Cardiac septum (tissue), 1 donor: ENCODE measurements at regions not wholly inside any gene's neighbourhood (a gene's known extent, or its start where the extent isn't known, plus 50 kb on each side); places are given as distances from the start of the nearest gene placed in this dataset.

ENCODE experiments used
- DNase-seq: peaks from one replicate; pipeline ENCODE4 v3.0.0-alpha.2; 2020; ENCODE audit warnings: low spot score
- intact Hi-C: fragments of 100-400 bp; cut with DNase I; formaldehyde crosslinking; loops from one replicate; pipeline ENCODE4 v1.14.0; 2022
- donor health status: DM: no; HTN: no; CAD: no.

DNA sequence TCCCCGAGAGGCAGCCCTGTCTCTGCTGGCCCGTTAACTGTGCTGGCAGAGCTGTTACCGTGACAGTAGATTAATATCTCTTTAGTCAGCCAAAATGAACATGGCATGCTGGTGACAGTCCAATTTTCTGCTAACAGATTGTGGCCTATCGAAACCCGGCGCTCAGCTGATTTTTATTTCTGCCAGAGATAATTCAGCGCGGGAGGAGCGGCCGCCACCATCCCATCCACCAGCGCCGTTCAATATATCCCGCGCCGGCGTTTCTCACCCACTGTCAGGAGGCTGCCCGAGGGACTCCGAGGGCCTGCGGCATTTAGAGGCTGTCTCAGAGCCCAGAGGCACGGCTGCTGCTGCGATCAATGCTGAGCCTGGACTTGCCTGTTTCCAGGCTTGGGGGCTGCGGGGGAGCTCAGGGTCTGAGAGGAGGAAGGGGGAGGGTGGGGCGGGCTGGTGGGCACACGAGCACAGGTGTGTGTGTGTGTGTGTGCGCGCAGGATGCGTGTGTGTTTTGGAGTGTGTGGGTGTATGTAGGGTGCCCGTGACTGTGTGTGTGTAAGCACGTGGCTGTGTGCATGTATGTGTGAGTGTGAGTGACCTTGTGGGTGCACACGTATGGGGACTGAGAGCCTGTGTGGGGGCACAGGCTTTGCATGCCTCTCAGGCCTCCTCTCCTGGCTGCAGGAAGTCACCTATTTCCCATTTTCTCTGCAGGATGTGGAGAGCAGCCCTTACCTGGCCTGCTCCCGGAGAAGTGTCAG, 109.7 kb upstream of the ACTRT2 start:
- intact Hi-C loops = no loop called here
- no peak for DNase-seq

GRCh38 chr1:2912424-2913061, 108.7 kb upstream of the ACTRT2 start:
- no peak for DNase-seq
- intact Hi-C loops = no loop called here

DNA sequence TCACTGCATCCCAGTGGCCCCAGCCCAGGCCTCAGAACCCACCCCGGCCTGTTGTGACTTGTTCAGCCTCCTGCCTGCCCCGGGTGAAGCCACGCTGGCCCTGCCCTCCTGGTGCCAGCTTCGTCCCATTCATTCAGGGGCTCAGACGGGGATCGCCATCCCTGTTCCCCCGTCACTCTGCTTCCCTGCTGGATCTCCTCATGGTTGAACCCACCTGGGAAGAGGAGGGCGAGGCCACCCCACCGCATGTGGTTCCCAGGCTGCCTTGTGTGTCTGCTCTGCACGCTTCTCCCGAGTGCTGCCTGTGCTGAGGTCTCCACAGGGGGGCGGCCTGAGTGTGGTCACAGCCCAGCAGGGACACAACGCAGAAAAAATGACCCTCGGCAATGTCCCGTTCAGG, 108.2 kb upstream of the ACTRT2 start:
- intact Hi-C loops = no loop called here
- DNase-seq = no peak

GRCh38 chr1:2914702-2915101, 106.6 kb upstream of the ACTRT2 start:
- intact Hi-C loops = loop anchor here (5.0 kb wide), 1 partner anchor 47 kb away; no protein-coding TSS in a partner anchor
- no peak for DNase-seq

GRCh38 chr1:2916153-2916552, 105.1 kb upstream of the ACTRT2 start:
- DNase-seq = no peak
- intact Hi-C loops = loop anchor here (5.0 kb wide), 1 partner anchor 49 kb away; no protein-coding TSS in a partner anchor

DNA sequence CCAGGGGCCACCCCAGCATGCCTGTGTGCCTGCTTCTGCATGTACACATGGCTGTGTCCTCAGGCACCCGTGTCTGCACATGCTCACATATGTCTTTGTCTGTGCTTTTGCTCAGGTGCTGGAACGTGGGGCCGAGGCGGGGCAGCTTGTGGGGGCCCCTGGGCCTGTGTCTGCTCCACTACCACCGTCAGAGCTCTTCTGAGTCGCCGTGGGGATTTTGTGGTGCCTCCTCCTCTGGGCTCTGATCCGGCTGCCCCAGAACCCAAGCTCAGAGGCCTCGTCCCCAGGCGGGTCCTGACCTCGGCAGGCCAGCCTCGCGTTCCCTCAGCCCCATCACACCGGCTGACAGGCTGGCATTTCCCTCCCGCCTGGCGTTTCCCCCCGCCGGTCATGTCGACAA, 104.6 kb upstream of the ACTRT2 start:
- intact Hi-C loops = loop anchor here (5.0 kb wide), 1 partner anchor 49 kb away; no protein-coding TSS in a partner anchor
- DNase-seq = no peak

DNA sequence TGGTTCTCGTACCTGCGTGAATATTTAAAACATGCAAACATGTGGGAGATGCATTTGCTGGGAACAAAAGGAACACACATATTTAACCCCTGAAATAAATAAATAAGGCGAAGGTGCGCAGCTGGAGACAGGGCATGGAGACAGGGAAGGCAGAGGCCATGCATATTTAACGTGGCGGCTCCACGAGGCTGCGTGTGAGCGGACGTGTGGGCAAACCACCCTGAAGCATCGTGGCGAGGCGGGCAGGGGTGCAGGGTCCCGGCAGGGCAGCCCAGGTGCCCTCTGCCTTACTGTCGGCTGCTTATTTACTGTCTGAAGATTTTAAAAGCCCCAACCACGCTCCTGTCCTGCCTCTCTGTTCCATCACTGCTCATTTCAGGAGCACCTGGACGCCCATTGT, 104.0 kb upstream of the ACTRT2 start:
- no peak for DNase-seq
- intact Hi-C loops = loop anchor here (5.0 kb wide), 1 partner anchor 50 kb away; no protein-coding TSS in a partner anchor

DNA sequence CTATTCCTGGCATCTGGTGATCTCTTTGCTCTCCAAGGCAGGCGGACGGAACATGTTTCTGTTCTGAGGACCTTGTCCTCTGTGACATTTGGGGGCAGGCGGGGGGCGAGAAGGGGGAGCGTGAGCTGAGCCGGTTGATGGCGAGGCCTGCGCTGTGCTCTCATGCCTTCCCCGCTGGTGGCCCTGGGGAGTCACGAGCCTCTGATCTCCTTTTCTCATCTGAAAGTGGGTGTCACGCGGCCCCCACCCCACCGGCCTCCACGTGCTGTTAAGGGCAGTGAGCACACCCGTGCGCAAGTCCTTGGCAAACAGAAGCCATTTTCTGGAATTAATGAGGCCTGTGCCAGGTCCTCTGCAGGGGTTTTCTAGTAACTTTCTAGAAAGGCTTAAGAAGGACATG, 102.8 kb upstream of the ACTRT2 start:
- DNase-seq = no peak
- intact Hi-C loops = loop anchor here (5.0 kb wide), 1 partner anchor 51 kb away; no protein-coding TSS in a partner anchor

DNA sequence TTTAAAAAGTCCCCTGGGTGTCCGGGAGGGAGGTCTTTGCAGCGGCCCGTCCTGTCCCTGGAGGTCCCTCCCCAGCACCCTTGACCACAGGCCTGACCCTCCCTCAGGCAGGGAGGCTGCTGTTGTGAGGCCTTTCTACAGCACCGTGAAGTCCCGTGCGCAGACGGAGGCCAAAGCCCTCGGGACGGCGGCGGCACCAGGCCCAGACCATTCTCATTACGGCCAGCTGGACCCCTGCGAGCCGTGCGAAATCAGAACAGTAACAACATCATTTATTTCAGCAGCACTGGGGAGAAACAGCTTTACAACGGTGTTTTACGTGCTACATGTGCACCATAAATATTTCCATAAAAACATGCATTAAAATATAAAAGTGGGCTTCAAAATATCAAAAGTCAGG, 101.4 kb upstream of the ACTRT2 start:
- no peak for DNase-seq
- intact Hi-C loops = loop anchor here (5.0 kb wide), 1 partner anchor 53 kb away; no protein-coding TSS in a partner anchor

- DNase-seq = no peak
- intact Hi-C loops = no loop called here
Observed at GRCh38 chr1:2920421-2921015, 100.7 kb upstream of the ACTRT2 start.

GRCh38 chr1:2921970-2922686, 99.1 kb upstream of the ACTRT2 start:
- no peak for DNase-seq
- intact Hi-C loops = no loop called here

- intact Hi-C loops = no loop called here
- DNase-seq = no peak
Observed at GRCh38 chr1:2923351-2923750, 97.9 kb upstream of the ACTRT2 start.

- intact Hi-C loops = no loop called here
- no peak for DNase-seq
Observed at GRCh38 chr1:2925291-2925690, 96.0 kb upstream of the ACTRT2 start.

GRCh38 chr1:2925918-2926317, 95.3 kb upstream of the ACTRT2 start:
- no peak for DNase-seq

GRCh38 chr1:2926447-2927055, 94.7 kb upstream of the ACTRT2 start:
- DNase-seq = no peak
- intact Hi-C loops = no loop called here

More at GRCh38 chr1:2925918-2926317, 95.3 kb upstream of the ACTRT2 start:
- intact Hi-C loops = no loop called here

DNA sequence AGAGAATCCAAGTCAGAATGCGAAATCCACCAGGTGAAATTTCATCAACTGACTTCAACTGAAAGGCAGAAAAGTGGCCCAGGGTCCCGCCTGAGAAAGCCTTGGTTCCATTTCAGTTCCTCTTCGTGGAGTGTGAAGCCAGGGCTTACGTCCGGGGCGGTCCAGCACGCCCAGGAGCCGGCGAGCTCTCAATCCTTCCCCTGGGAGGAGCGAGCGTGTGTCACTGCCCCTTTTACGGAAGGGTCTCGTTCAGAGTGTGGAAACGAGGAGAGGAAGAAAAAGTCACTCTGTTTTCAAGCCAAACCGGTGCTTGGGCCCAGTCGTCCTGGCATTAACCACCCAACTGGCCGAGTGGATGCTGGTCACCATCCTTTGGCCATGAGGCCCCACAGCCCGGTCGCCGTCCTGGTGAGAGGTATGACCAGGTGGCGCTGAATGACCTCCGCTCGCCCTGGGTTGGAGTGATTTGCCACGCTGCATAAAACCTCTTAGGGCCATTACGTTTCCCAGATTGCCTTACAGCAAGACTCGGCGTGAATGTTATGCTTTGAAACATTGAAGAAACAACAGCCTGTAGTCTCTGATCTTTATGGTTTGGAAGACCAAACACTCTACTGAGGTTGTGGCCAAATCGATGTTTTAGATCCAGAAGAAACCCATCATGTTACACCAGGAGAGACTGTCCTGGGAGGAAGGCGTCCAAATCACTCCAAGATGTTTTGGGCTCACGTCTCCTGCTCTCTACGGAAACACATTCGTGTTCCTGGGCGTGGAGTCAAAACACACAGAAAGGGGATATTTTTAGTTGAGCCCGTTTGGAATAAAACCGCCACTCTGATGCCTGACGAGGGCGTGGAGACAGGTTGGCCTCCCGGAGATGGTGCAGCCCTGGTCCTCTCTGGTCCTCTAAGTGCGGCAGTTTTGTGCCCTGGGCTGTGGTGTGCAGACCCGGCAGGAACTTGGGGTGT, 93.6 kb upstream of the ACTRT2 start:
- intact Hi-C loops = no loop called here
- no peak for DNase-seq

- intact Hi-C loops = no loop called here
- no peak for DNase-seq
Observed at GRCh38 chr1:2928366-2929325, 92.6 kb upstream of the ACTRT2 start.
